RWPE1 (cell line): ENCODE measurements at regions not wholly inside any gene's neighbourhood (a gene's known extent, or its start where the extent isn't known, plus 50 kb on each side); places are given as distances from the start of the nearest gene placed in this dataset.

Experiments used
- CTCF ChIA-PET: fragments of 350-600 bp; sonication (Branson Sonifier 250); formaldehyde crosslinking; extraction: SDS; loops from one replicate; lab custom pipeline; 2021; lab: Yijun Ruan, JAX
- POLR2A ChIA-PET: fragments of 400-600 bp; formaldehyde crosslinking; extraction: SDS; loops from one replicate; lab custom pipeline; 2020; ENCODE audit warnings: antibody characterized with exemption; ENCODE audit not compliant: low non-redundant PET; lab: Yijun Ruan, JAX
- DNase-seq: peaks from one replicate; pipeline ENCODE4 v3.0.0; 2012; ENCODE audit warnings: low spot score
- H3K27ac ChIP-seq: fragments of 450-650 bp; 2 replicates; pipeline ENCODE4 v1.5.1; 2017
- CTCF ChIP-seq: fragments of 450-650 bp; conservative IDR thresholded peaks from 2 replicates; pipeline ENCODE4 v1.5.1; 2017; ENCODE audit warnings: low read depth, mild to moderate bottlenecking

GRCh38 chr13:111394211-111394922, 73.9 kb downstream of the TEX29 start:
- TF ChIP-seq CTCF = no peak
- POLR2A ChIA-PET = no interaction called here
- no peak for DNase-seq
- H3K27ac ChIP-seq = no peak overlapping the region
- CTCF ChIA-PET = no interaction called here

GRCh38 chr13:111395511-111396393, 75.3 kb downstream of the TEX29 start:
- ChIA-PET POLR2A (no interaction called here), CTCF (interaction anchor here (0.7 kb wide), 1 partner anchor 94 kb away, joined by 3 read pairs; no protein-coding TSS in a partner anchor)
- no peak overlapping the region for H3K27ac ChIP-seq
- no peak for DNase-seq
- no peak for TF ChIP-seq CTCF

- ChIA-PET POLR2A (no interaction called here), CTCF (no interaction called here)
- no peak for DNase-seq
- no peak for TF ChIP-seq CTCF
- no peak overlapping the region for H3K27ac ChIP-seq
These were observed 76.0 kb downstream of the TEX29 start for GRCh38 chr13:111396457-111396856.

GRCh38 chr13:111397202-111397880, 76.9 kb downstream of the TEX29 start:
- ChIA-PET CTCF (interaction anchor here (0.6 kb wide), 1 partner anchor 556 kb away, joined by 10 read pairs; no protein-coding TSS in a partner anchor), POLR2A (no interaction called here)
- no peak for TF ChIP-seq CTCF
- DNase-seq = no peak
- no peak overlapping the region for H3K27ac ChIP-seq

GRCh38 chr13:111398196-111398595, 77.8 kb downstream of the TEX29 start:
- POLR2A ChIA-PET = no interaction called here
- TF ChIP-seq CTCF = no peak
- no peak overlapping the region for H3K27ac ChIP-seq
- DNase-seq = no peak
- CTCF ChIA-PET = interaction anchor here (0.6 kb wide), 2 partner anchors 557 to 1576 kb away, joined by 3 to 10 read pairs; no protein-coding TSS in a partner anchor

- no peak overlapping the region for H3K27ac ChIP-seq
- ChIA-PET POLR2A (no interaction called here), CTCF (no interaction called here)
- no peak for TF ChIP-seq CTCF
- DNase-seq = no peak
These were observed 78.4 kb downstream of the TEX29 start for GRCh38 chr13:111398715-111399299.
